HL-60 (cell line): ENCODE measurements at regions not wholly inside any gene's neighbourhood (a gene's known extent, or its start where the extent isn't known, plus 50 kb on each side); places are given as distances from the start of the nearest gene placed in this dataset.

Source experiments
- DNase-seq, 2 experiments: peaks; one replicate each; pipeline ENCODE4 v3.0.0-alpha.2; 2010 to 2020; ENCODE audit warnings: low read depth in 1 of 2, low spot score in 1 of 2
- H3K27ac ChIP-seq: fragments of 250-450 bp; sonication (Bioruptor Pico); replicated peaks from 2 replicates; pipeline ENCODE4 v1.5.1; 2020; ENCODE audit warnings: mild to moderate bottlenecking, moderate library complexity
- H3K27me3 ChIP-seq: fragments of 250-450 bp; sonication (Bioruptor Pico); 2 replicates; pipeline ENCODE4 v1.5.1; 2021; ENCODE audit warnings: mild to moderate bottlenecking, moderate library complexity; ENCODE audit not compliant: insufficient read depth, poor library complexity, severe bottlenecking
- H3K4me3 ChIP-seq: replicated peaks from 2 replicates; pipeline ENCODE4 v1.5.1; 2011; ENCODE audit warnings: mild to moderate bottlenecking, control low read depth, low read length; ENCODE audit not compliant: insufficient read depth
- CTCF ChIP-seq: IDR thresholded peaks from one replicate; pipeline ENCODE4 v1.5.1; 2011; ENCODE audit warnings: low read length, control low read depth, inconsistent platforms; ENCODE audit not compliant: insufficient read depth
- GABPA ChIP-seq: IDR thresholded peaks from 2 replicates; pipeline ENCODE4 v1.6.1; 2012; ENCODE audit warnings: low read depth
- POLR2AphosphoS5 ChIP-seq: IDR thresholded peaks from 2 replicates; pipeline ENCODE4 v1.6.1; 2012; ENCODE audit warnings: low read depth
- REST ChIP-seq: IDR thresholded peaks from 2 replicates; pipeline ENCODE4 v1.6.1; 2012; ENCODE audit warnings: low read depth; ENCODE audit not compliant: insufficient replicate concordance
- SPI1 ChIP-seq: IDR thresholded peaks from 2 replicates; pipeline ENCODE4 v1.6.1; 2012; ENCODE audit warnings: low read depth, mild to moderate bottlenecking, borderline replicate concordance

- TF ChIP-seq CTCF = no peak
- no peak for TF ChIP-seq REST
- TF ChIP-seq GABPA = no peak
- no peak for TF ChIP-seq SPI1
- TF ChIP-seq POLR2AphosphoS5 = no peak
- H3K4me3 ChIP-seq = no peak overlapping the region
- no peaks in the 10 kb centered on the region for H3K27me3 ChIP-seq
- DNase-seq = no peak
- no peak overlapping the region for H3K27ac ChIP-seq
Observed at GRCh38 chr1:223052931-223053330, 90.1 kb downstream of the TLR5 start.

GRCh38 chr1:223056802-223057201 lies 86.2 kb downstream of the TLR5 start:
- Histone ChIP-seq H3K4me3 (no peak overlapping the region), H3K27me3 (no peaks in the 10 kb centered on the region), H3K27ac (no peak overlapping the region)
- TF ChIP-seq POLR2AphosphoS5 (no peak), REST (no peak), SPI1 (peak; percentile 65)
- no peak for DNase-seq

- DNase-seq = no peak
- TF ChIP-seq SPI1 (no peak), REST (no peak)
- Histone ChIP-seq H3K4me3 (no peak overlapping the region), H3K27me3 (no peaks in the 10 kb centered on the region), H3K27ac (no peak overlapping the region)
Observed at GRCh38 chr1:223057569-223058093, 85.4 kb downstream of the TLR5 start.
